OCI-LY1 (cell line): ENCODE measurements at regions not wholly inside any gene's neighbourhood (a gene's known extent, or its start where the extent isn't known, plus 50 kb on each side); places are given as distances from the start of the nearest gene placed in this dataset.

Experiments used
- EZH2 ChIP-seq: fragments of 200-600 bp; sonication (generic), shearing (Covaris generic); IDR thresholded peaks from 2 replicates; pipeline ENCODE4 v1.8.0; 2017; ENCODE audit warnings: borderline replicate concordance, mixed run types, mild to moderate bottlenecking, antibody characterized with exemption, low read length, moderate library complexity, mixed read lengths
- TF ChIP-seq, protein P1 (sequence below): fragments of 200-600 bp; sonication (generic), shearing (Covaris generic); IDR thresholded peaks from 2 replicates; pipeline ENCODE4 v1.5.1; 2017; ENCODE audit warnings: mild to moderate bottlenecking, antibody characterized with exemption, low read length, moderate library complexity, mixed read lengths

DNA sequence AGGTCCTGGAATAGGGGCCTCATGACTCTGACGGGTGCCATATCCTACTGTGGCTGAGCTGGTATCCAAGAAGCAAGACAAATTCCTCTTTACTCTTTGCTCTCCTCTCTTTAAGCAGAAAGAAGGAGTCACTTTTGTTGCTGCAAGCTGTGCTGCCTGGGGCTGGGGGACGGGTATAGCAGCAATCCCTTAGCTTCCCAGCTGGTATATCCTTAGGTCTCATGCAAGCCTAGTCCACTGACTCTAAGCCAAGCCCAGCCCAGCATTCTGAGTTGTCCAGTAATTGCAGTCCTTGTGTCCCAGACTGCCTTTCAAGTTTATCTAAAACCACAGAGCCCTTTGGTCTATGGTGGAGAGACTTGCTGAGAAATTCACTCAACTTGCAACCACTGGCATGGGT, 893.0 kb upstream of the PRR20A start:
- TF ChIP-seq, protein P1, sequence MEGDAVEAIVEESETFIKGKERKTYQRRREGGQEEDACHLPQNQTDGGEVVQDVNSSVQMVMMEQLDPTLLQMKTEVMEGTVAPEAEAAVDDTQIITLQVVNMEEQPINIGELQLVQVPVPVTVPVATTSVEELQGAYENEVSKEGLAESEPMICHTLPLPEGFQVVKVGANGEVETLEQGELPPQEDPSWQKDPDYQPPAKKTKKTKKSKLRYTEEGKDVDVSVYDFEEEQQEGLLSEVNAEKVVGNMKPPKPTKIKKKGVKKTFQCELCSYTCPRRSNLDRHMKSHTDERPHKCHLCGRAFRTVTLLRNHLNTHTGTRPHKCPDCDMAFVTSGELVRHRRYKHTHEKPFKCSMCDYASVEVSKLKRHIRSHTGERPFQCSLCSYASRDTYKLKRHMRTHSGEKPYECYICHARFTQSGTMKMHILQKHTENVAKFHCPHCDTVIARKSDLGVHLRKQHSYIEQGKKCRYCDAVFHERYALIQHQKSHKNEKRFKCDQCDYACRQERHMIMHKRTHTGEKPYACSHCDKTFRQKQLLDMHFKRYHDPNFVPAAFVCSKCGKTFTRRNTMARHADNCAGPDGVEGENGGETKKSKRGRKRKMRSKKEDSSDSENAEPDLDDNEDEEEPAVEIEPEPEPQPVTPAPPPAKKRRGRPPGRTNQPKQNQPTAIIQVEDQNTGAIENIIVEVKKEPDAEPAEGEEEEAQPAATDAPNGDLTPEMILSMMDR, result no peak
- no peak for TF ChIP-seq EZH2
